ENCODE measurements at regions not wholly inside any gene's neighbourhood (a gene's known extent, or its start where the extent isn't known, plus 50 kb on each side); places are given as distances from the start of the nearest gene placed in this dataset.

DNA sequence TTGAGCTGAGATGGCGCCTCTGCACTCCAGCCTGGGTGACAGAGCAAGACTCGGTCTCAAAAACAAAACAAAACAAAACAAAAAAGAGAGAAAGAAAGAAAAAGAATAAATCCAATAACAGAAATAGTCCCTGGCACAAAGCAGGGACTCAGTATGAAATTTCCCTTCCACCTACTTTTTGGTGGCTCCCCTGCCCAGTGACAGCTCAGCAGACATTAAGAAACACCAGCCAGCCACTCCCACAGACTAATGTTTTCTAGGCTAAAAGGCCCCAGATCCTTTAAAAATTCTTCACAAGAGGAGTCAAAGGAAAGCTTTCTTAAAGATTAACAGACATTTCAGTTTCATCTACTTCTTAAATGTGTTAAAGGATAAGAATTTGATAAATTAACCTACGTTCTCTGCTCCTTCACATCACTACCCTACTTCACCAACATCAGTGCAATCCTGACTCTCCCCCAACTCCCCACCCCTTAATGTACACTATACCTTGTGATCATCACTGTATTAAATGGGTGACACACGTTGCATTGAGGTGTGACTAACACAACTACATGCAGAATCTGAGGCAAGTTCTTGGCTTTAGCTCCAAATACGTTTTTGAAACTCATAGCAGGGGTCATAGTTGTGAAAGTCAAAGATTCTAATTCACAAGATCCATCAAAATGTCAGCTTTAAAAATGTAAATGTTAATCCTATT is 114.5 kb upstream of the CAV2 start:
- TF ChIP-seq ZNF407 (IDR thresholded peaks at IDR 0.05; ENCODE audit: low read depth) (no peak), ESRRB (CRISPR knock-in tag; IDR thresholded peaks at IDR 0.05; ENCODE audit: borderline replicate concordance) (no peak), SRSF3 (IDR thresholded peaks at IDR 0.05; ENCODE audit: insufficient read depth, low read length) (no peak), PURB (CRISPR knock-in tag; IDR thresholded peaks at IDR 0.05; ENCODE audit: low read depth) (no peak), FOS (IDR thresholded peaks at IDR 0.05; ENCODE audit: extremely low read depth, insufficient read length) (no peak), ZNF24 (IDR thresholded peaks at IDR 0.05) (no peak)

All from K562 (cell line).